ENCODE measurements at regions not wholly inside any gene's neighbourhood (a gene's known extent, or its start where the extent isn't known, plus 50 kb on each side); places are given as distances from the start of the nearest gene placed in this dataset.
"Not testable (repeated sequence)": the region's sequence is repeated elsewhere in the genome, so short reads cannot be mapped to it uniquely, and the experiment has no call there.

GRCh38 chr14:106010783-106011182, 484.4 kb downstream of the TMEM121 start:
- no peak for ATAC-seq
- H3K27me3 Mint-ChIP-seq = no peaks in the 10 kb centered on the region

DNA sequence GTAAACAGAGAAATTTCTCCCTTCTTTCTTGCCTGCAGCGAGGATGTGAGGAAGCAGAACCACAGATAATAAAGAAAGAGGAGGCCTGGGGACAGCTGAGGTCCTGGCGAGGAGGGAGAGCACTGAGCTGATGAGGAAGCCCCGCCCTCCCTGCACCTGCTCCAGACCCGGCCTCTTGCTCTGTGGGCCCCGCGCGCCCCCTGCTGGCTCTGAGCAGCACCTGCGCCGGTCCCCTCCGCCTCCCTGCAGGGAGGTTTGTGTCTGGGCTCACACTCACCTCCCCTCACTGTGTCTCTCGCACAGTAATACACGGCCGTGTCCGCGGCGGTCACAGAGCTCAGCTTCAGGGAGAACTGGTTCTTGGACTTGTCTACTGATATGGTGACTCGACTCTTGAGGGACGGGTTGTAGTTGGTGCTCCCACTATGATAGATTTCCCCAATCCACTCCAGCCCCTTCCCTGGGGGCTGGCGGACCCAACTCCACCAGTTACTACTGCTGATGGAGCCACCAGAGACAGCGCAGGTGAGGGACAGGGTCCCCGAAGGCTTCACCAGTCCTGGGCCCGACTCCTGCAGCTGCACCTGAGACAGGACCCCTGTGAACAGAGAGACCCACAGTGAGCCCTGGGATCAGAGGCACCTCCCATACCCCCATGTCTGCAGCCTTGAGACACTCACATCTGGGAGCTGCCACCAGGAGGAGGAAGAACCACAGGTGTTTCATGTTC, 485.4 kb downstream of the TMEM121 start:
- DNase-seq = peak; percentile 75 to 93

More at GRCh38 chr14:106010783-106011182, 484.4 kb downstream of the TMEM121 start:
- Mint-ChIP-seq H3K27ac (peak overlapping the region; percentile 86 to 96), H3K4me1 (peaks cover 97% of the 10 kb centered on the region), H3K4me3 (peak overlapping the region in 1 of 2 donors; percentile 50), H3K9me3 (no peaks in the 10 kb centered on the region)
- no peak for DNase-seq

GRCh38 chr14:106012361-106012725, 486.0 kb downstream of the TMEM121 start:
- H3K4me1 Mint-ChIP-seq = peaks cover 88% of the 10 kb centered on the region
- not testable (repeated sequence) for H3K27me3 Mint-ChIP-seq, H3K9me3 Mint-ChIP-seq, DNase-seq, ATAC-seq
- H3K4me3 Mint-ChIP-seq = peak overlapping the region; percentile 58 to 73
- peak overlapping the region in 1 of 2 donors; percentile 98 for H3K27ac Mint-ChIP-seq

More for the DNA sequence above, 485.4 kb downstream of the TMEM121 start:
- not testable (repeated sequence) for H3K9me3 Mint-ChIP-seq, H3K27me3 Mint-ChIP-seq, ATAC-seq
- peak overlapping the region; percentile 58 to 73 for H3K4me3 Mint-ChIP-seq
- peak overlapping the region in 1 of 2 donors; percentile 98 for H3K27ac Mint-ChIP-seq
- peaks cover 93% of the 10 kb centered on the region for H3K4me1 Mint-ChIP-seq

DNA sequence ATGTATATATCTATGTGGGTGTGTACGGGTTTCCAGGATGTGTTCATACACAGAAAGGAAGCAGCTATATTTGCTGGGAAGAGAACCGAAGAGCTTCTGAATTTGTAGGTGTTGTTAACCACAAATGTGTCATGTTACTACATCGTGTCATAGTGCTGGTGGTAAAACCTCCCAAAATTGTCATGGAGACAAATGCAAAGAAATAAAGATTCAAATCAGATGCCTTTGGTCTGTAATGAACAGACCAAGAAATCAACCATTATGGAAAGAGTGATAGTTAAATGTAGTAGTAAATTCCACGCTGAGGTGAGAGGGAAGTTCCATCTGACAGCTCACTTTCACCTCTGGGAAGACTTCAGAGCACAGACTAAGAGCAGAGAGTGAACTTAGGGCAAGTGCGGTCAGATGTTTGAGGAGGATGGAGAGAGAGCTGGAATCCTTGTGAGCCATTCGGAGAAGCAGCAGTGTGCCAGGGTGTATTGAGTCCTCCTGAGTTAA, 487.5 kb downstream of the TMEM121 start:
- peak; percentile 93 for ATAC-seq
- Mint-ChIP-seq H3K9me3 (no peaks in the 10 kb centered on the region), H3K27ac (peak overlapping the region; percentile 96 to 98), H3K27me3 (no peaks in the 10 kb centered on the region), H3K4me3 (peak overlapping the region; percentile 61 to 70), H3K4me1 (peaks cover 72% of the 10 kb centered on the region)
- DNase-seq = peak; percentile 31 to 38

GRCh38 chr14:106017952-106018351, 491.6 kb downstream of the TMEM121 start:
- not testable (repeated sequence) for H3K9me3 Mint-ChIP-seq, ATAC-seq, H3K27me3 Mint-ChIP-seq, H3K4me3 Mint-ChIP-seq, DNase-seq
- Mint-ChIP-seq H3K4me1 (peaks cover 55% of the 10 kb centered on the region), H3K27ac (peak overlapping the region; percentile 34 to 53)

DNA sequence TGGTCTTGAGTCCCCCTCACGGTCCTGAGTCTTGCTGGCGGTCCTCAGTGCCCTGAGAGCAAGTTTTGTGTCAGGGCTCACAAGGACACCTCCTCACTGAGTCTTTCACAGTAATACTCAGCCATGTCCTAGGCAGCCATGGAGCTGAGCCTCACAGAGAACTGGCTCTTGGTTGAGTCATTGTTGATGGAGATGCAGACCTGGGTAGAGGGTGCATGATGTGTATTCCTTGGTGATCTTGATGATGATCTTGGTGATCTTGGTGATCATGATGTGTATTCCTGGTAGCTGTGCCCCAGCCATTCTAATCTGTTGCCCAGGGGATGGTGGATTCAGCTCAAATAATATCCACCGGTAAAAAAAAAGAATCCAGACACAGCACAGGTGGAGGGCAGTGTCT, 495.4 kb downstream of the TMEM121 start:
- Mint-ChIP-seq H3K4me3 (no peak overlapping the region), H3K9me3 (peaks cover 11 to 12% of the 10 kb centered on the region in 2 donors), H3K4me1 (peaks cover 33% of the 10 kb centered on the region), H3K27me3 (peaks cover 11% of the 10 kb centered on the region), H3K27ac (peak overlapping the region in 1 of 2 donors; percentile 73)
- no peak for DNase-seq
- ATAC-seq = peak; percentile 29

DNA sequence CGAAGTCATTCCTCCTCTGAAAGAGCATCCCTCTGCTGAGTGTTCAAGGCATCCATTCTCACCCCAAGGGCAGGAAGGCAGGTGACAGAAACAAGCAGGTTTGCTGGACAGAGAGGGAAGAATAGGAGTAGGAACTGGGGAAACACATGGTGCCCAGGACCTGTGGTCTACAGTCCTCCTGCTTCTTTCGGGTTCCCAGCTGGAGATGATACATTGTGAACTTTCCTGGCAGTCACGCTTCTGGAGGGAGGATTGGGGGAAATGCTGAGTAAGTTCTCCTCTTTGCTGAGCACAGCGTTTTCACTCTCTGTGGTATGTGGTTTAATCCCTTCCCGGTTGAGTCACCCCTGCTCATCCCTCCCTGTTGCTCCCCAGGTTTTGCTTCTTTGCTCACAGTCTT, 496.3 kb downstream of the TMEM121 start:
- peaks cover 33% of the 10 kb centered on the region for H3K4me1 Mint-ChIP-seq
- H3K4me3 Mint-ChIP-seq = peak overlapping the region in 1 of 2 donors; percentile 24
- peaks cover 11 to 12% of the 10 kb centered on the region in 2 donors for H3K9me3 Mint-ChIP-seq
- H3K27me3 Mint-ChIP-seq = peaks cover 11% of the 10 kb centered on the region
- DNase-seq, ATAC-seq: not testable (repeated sequence)
- peak overlapping the region; percentile 16 to 48 for H3K27ac Mint-ChIP-seq

DNA sequence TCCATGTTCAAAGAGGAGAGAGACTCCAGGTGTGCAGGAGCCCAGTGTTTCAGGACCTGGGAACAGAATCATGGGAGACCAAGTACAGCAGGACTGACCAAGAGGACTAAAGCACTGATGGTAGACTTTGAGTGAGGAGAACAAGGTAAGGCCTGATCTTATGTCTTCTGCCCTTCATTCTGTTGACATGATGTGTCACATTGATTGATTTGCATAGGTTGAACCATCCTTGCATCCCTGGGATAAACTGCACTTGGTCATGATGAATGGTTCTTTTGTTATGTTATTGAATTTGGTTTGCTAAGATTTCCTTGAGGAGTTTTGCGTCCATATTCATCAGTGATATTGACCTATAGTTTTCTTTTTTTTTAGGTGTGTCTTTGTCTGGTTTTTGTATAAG, 497.0 kb downstream of the TMEM121 start:
- DNase-seq (no peak), ATAC-seq (no peak)
- peaks cover 11 to 12% of the 10 kb centered on the region in 2 donors for H3K9me3 Mint-ChIP-seq
- no peak overlapping the region for H3K4me3 Mint-ChIP-seq
- H3K4me1 Mint-ChIP-seq = peaks cover 33% of the 10 kb centered on the region
- peaks cover 11% of the 10 kb centered on the region for H3K27me3 Mint-ChIP-seq
- H3K27ac Mint-ChIP-seq = no peak overlapping the region

GRCh38 chr14:106024983-106025604, 498.7 kb downstream of the TMEM121 start:
- no peak overlapping the region for H3K4me3 Mint-ChIP-seq
- H3K27ac Mint-ChIP-seq = no peak overlapping the region
- peaks cover 33% of the 10 kb centered on the region for H3K4me1 Mint-ChIP-seq
- ATAC-seq (peak; percentile 83), DNase-seq (peak in 1 of 2 donors; percentile 35)
- H3K9me3 Mint-ChIP-seq = peaks cover 11 to 12% of the 10 kb centered on the region in 2 donors
- H3K27me3 Mint-ChIP-seq = peaks cover 11% of the 10 kb centered on the region

DNA sequence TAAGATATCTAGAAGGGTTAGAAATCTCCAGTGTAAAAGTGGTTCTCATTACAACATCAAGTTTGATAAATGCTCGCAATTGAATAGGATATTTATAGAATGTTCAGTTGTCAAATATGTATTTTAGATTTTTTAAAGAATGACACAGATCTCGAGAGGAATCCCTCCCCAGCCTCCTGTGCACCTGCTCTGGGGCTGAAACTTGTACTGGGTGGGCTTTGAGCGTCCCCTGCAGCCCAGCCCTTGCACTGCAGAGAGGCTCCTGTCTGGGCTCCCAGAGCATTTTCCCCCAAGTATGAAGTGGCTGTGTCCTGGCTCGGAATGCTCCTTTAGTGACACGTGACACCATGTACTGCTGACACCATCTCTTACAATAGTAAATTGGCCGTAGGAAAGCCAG, 499.6 kb downstream of the TMEM121 start:
- H3K4me3 Mint-ChIP-seq = no peak overlapping the region
- peaks cover 11 to 12% of the 10 kb centered on the region in 2 donors for H3K9me3 Mint-ChIP-seq
- no peak for ATAC-seq
- peaks cover 30% of the 10 kb centered on the region for H3K4me1 Mint-ChIP-seq
- no peak for DNase-seq
- H3K27ac Mint-ChIP-seq = no peak overlapping the region
- H3K27me3 Mint-ChIP-seq = peaks cover 11% of the 10 kb centered on the region

DNA sequence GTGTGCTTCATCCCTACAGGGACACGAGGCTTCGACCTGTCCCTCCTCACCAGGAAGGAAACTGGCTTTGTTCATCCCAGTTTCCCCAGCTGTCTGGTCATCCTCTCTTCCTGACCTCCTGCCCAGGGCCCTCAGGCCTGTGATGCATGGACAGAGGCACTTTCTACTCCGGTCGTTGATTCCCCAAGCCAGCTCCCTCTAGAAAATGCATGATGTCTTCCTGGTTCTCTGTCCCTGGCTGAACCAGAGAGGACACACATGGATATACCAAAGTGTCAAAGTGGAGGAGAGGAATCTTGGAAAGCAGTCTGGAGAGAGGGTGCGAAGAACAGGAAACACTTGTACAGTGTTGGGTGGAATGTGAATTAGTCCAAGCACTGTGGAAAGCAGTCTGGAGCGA, 501.4 kb downstream of the TMEM121 start:
- H3K27me3 Mint-ChIP-seq = peaks cover 11% of the 10 kb centered on the region
- H3K9me3 Mint-ChIP-seq = peaks cover 11 to 12% of the 10 kb centered on the region in 2 donors
- not testable (repeated sequence) for H3K4me3 Mint-ChIP-seq, ATAC-seq, H3K27ac Mint-ChIP-seq, DNase-seq
- peaks cover 12% of the 10 kb centered on the region for H3K4me1 Mint-ChIP-seq

GRCh38 chr14:106029959-106030358, 503.6 kb downstream of the TMEM121 start:
- ATAC-seq (no peak), DNase-seq (no peak)
- Mint-ChIP-seq H3K27ac (no peak overlapping the region), H3K4me1 (peaks cover 10% of the 10 kb centered on the region), H3K4me3 (no peak overlapping the region), H3K27me3 (no peaks in the 10 kb centered on the region), H3K9me3 (no peaks in the 10 kb centered on the region)

DNA sequence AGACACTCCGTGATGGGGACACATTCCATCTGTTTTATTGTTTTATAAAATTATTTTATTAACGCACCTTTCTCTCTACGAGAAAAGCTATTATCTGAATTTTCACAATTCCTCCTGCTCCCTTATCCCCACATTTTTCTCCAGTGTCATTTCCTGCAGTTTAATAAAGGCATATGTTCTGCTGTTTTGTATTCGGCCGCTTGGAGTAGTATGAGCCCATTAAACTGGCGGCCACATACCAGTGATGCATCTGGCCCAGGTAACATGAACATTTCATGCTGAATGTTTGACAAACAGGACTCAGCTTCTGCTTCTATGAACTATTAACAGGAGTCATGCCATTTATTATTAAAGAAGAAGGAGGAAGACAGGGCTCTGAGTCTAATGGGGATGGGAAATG, 511.0 kb downstream of the TMEM121 start:
- Mint-ChIP-seq H3K27ac (no peak overlapping the region), H3K4me1 (peaks cover 17% of the 10 kb centered on the region), H3K27me3 (peaks cover 12% of the 10 kb centered on the region), H3K4me3 (no peak overlapping the region), H3K9me3 (no peaks in the 10 kb centered on the region)
- DNase-seq (no peak), ATAC-seq (no peak)

DNA sequence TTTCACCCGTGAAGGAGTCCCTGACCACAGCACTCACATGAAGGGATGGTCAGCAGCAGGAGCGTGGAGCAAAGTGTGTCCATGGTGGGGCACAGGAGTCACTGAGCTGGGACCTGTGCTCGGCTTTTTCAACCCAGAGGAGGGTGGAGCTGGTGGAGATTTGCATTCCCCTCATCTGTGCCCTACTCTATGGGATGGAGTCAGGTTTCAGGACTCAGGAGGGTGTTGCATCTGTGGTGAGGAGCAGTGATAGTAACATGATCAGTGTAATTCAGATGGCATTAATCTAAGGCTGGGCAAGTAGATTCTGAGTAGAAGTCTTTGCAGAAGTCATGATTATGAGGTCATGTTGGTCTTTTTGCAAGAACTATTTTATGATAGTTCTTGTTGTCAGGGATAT, 511.9 kb downstream of the TMEM121 start:
- H3K4me3 Mint-ChIP-seq = no peak overlapping the region
- no peak overlapping the region for H3K27ac Mint-ChIP-seq
- peaks cover 17% of the 10 kb centered on the region for H3K4me1 Mint-ChIP-seq
- ATAC-seq (no peak), DNase-seq (no peak)
- H3K27me3 Mint-ChIP-seq = peaks cover 12% of the 10 kb centered on the region
- H3K9me3 Mint-ChIP-seq = no peaks in the 10 kb centered on the region

- Mint-ChIP-seq H3K27me3 (peaks cover 20% of the 10 kb centered on the region), H3K27ac (no peak overlapping the region), H3K4me1 (peaks cover 13% of the 10 kb centered on the region), H3K9me3 (no peaks in the 10 kb centered on the region), H3K4me3 (no peak overlapping the region)
- peak; percentile 55 to 73 for DNase-seq
- ATAC-seq = peak; percentile 99
Observed at GRCh38 chr14:106039400-106039799, 513.0 kb downstream of the TMEM121 start.

DNA sequence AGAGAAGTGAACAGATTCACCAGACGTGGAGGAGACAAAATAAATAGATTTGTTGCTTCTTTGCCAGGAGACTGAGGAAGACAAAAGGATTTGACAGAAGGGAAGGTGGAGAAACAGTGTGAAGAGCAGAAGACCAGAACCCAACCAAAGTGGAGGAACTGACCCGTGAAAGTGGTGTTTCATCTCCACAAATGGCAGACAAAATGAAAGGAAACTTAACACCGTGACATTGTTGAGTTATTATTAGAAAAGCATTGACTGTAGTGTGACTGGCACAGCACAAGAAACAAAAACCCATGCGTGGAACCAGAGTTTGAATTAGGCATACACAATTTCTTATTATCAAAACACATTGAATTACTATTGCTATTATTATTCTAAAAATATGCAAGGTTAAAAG, 518.1 kb downstream of the TMEM121 start:
- H3K4me3 Mint-ChIP-seq = no peak overlapping the region
- ATAC-seq = no peak

More for the DNA sequence above, 518.1 kb downstream of the TMEM121 start:
- Mint-ChIP-seq H3K27me3 (peaks cover 11% of the 10 kb centered on the region), H3K27ac (peak overlapping the region in 1 of 2 donors; percentile 19), H3K4me1 (peaks cover 11% of the 10 kb centered on the region), H3K9me3 (no peaks in the 10 kb centered on the region)
- DNase-seq = no peak

Measured in stimulated activated naive CD8-positive, alpha-beta T cell treated with anti-CD3 and anti-CD28 coated beads, Interleukin-15, amount 100 ng/mL, for 72 hours (primary cell).